H9 (cell line): ENCODE measurements at regions not wholly inside any gene's neighbourhood (a gene's known extent, or its start where the extent isn't known, plus 50 kb on each side); places are given as distances from the start of the nearest gene placed in this dataset.

Experiments
- DNase-seq: peaks from one replicate; pipeline ENCODE4 v3.0.0-alpha.2; 2017
- H2AFZ ChIP-seq: one replicate; pipeline ENCODE4 v1.6.1; 2013; ENCODE audit warnings: mild to moderate bottlenecking, low read length, control low read depth, moderate library complexity
- H2AK5ac ChIP-seq: 2 replicates; pipeline ENCODE4 v1.6.1; 2013; ENCODE audit warnings: low read length, control low read depth, mixed read lengths; ENCODE audit not compliant: insufficient read length
- H2BK120ac ChIP-seq: one replicate; pipeline ENCODE4 v1.6.1; 2013; ENCODE audit warnings: low read depth, mild to moderate bottlenecking, low read length, control low read depth, inconsistent platforms; ENCODE audit not compliant: poor library complexity, severe bottlenecking
- H2BK12ac ChIP-seq: 2 replicates; pipeline ENCODE4 v1.6.1; 2013; ENCODE audit warnings: low read length, control low read depth, mixed read lengths, low read depth; ENCODE audit not compliant: insufficient read length
- H2BK15ac ChIP-seq: 2 replicates; pipeline ENCODE4 v1.6.1; 2013; ENCODE audit warnings: low read depth, low read length, control low read depth
- H2BK20ac ChIP-seq: one replicate; pipeline ENCODE4 v1.6.1; 2013; ENCODE audit warnings: low read depth, mild to moderate bottlenecking, low read length, control low read depth, inconsistent platforms; ENCODE audit not compliant: poor library complexity, severe bottlenecking
- H2BK5ac ChIP-seq: 2 replicates; pipeline ENCODE4 v1.6.1; 2013; ENCODE audit warnings: low read length, control low read depth, mixed read lengths; ENCODE audit not compliant: insufficient read length
- H3K14ac ChIP-seq: 2 replicates; pipeline ENCODE4 v1.6.1; 2013; ENCODE audit warnings: low read length, control low read depth; ENCODE audit not compliant: insufficient read depth
- H3K18ac ChIP-seq: 2 replicates; pipeline ENCODE4 v1.6.1; 2013; ENCODE audit warnings: low read depth, mild to moderate bottlenecking, mixed read lengths, low read length, control low read depth; ENCODE audit not compliant: insufficient read length
- H3K23ac ChIP-seq: 2 replicates; pipeline ENCODE4 v1.6.1; 2013; ENCODE audit warnings: low read length, control low read depth, mixed read lengths, low read depth; ENCODE audit not compliant: insufficient read length
- H3K23me2 ChIP-seq: 2 replicates; pipeline ENCODE4 v1.6.1; 2013; ENCODE audit warnings: low read depth, mild to moderate bottlenecking, mixed read lengths, low read length, control low read depth; ENCODE audit not compliant: insufficient read length, poor library complexity, severe bottlenecking
- H3K27ac ChIP-seq: 2 replicates; pipeline ENCODE4 v1.5.1; 2013; ENCODE audit warnings: low read length, control low read depth, mixed read lengths, low read depth; ENCODE audit not compliant: insufficient read length
- H3K27me3 ChIP-seq: 2 replicates; pipeline ENCODE4 v1.6.1; 2013; ENCODE audit warnings: low read length, control low read depth, inconsistent platforms; ENCODE audit not compliant: insufficient read depth
- H3K4ac ChIP-seq: 2 replicates; pipeline ENCODE4 v1.6.1; 2013; ENCODE audit warnings: low read depth, mild to moderate bottlenecking, control low read depth, inconsistent platforms, low read length, moderate library complexity
- H3K4me1 ChIP-seq: 2 replicates; pipeline ENCODE4 v1.6.1; 2013; ENCODE audit warnings: low read length, control low read depth, inconsistent platforms; ENCODE audit not compliant: insufficient read depth
- H3K4me2 ChIP-seq: 2 replicates; pipeline ENCODE4 v1.6.1; 2013; ENCODE audit warnings: low read length, control low read depth, mixed read lengths; ENCODE audit not compliant: insufficient read length, insufficient read depth
- H3K56ac ChIP-seq: 2 replicates; pipeline ENCODE4 v1.6.1; 2013; ENCODE audit warnings: low read depth, mild to moderate bottlenecking, mixed read lengths, low read length, control low read depth; ENCODE audit not compliant: insufficient read length
- H3K79me1 ChIP-seq: 2 replicates; pipeline ENCODE4 v1.6.1; 2013; ENCODE audit warnings: low read depth, mild to moderate bottlenecking, moderate library complexity, low read length, control low read depth, inconsistent platforms; ENCODE audit not compliant: insufficient read depth, poor library complexity, severe bottlenecking
- H3K79me2 ChIP-seq: 2 replicates; pipeline ENCODE4 v1.6.1; 2013; ENCODE audit warnings: low read length, control low read depth, inconsistent platforms; ENCODE audit not compliant: insufficient read depth
- H3K9ac ChIP-seq: 2 replicates; pipeline ENCODE4 v1.6.1; 2013; ENCODE audit warnings: low read length, control low read depth, mixed read lengths; ENCODE audit not compliant: insufficient read length; ENCODE audit errors: extremely low read depth
- H3K9me3 ChIP-seq: one replicate; pipeline ENCODE4 v1.6.1; 2013; ENCODE audit warnings: low read depth, low read length, inconsistent platforms; ENCODE audit not compliant: control insufficient read depth
- H3T11ph ChIP-seq: one replicate; pipeline ENCODE4 v1.6.1; 2013; ENCODE audit warnings: mild to moderate bottlenecking, low read length, control low read depth, inconsistent platforms
- H4K20me1 ChIP-seq: one replicate; pipeline ENCODE4 v1.6.1; 2013; ENCODE audit not compliant: control insufficient read depth, insufficient read length, insufficient read depth
- H4K5ac ChIP-seq: 2 replicates; pipeline ENCODE4 v1.6.1; 2013; ENCODE audit warnings: low read depth, mild to moderate bottlenecking, mixed read lengths, low read length, control low read depth; ENCODE audit not compliant: insufficient read length
- H4K8ac ChIP-seq: replicated peaks from 2 replicates; pipeline ENCODE4 v1.6.1; 2013; ENCODE audit warnings: low read length, control low read depth, mixed read lengths, low read depth; ENCODE audit not compliant: insufficient read length
- H4K91ac ChIP-seq: 2 replicates; pipeline ENCODE4 v1.6.1; 2013; ENCODE audit warnings: low read depth, mild to moderate bottlenecking, moderate library complexity, mixed read lengths, low read length, control low read depth; ENCODE audit not compliant: insufficient read length
- H3K27ac Mint-ChIP-seq, 3 experiments: 2 replicates in 2 of 3; 3 replicates in 1 of 3; pipeline ENCODE4 v1.8.0; 2020 to 2021; ENCODE audit warnings: mixed read lengths in 3 of 3, mild to moderate bottlenecking in 1 of 3, moderate library complexity in 1 of 3
- H3K27me3 Mint-ChIP-seq: 2 replicates; pipeline ENCODE4 v1.8.0; 2021; ENCODE audit warnings: low read depth, mild to moderate bottlenecking, moderate library complexity, mixed read lengths
- H3K36me3 Mint-ChIP-seq, 3 experiments: 2 replicates in 2 of 3; 3 replicates in 1 of 3; pipeline ENCODE4 v1.8.0; 2020 to 2021; ENCODE audit warnings: low read depth in 3 of 3, mixed read lengths in 3 of 3; ENCODE audit not compliant: insufficient read depth in 1 of 3
- H3K4me1 Mint-ChIP-seq, 2 experiments: 2 replicates each; pipeline ENCODE4 v1.8.0; 2020; ENCODE audit warnings: mixed read lengths in 2 of 2
- H3K4me3 Mint-ChIP-seq, 2 experiments: 2 replicates in 1 of 2; 3 replicates in 1 of 2; pipeline ENCODE4 v1.8.0; 2020 to 2021; ENCODE audit warnings: mild to moderate bottlenecking in 2 of 2, mixed read lengths in 2 of 2, moderate library complexity in 1 of 2
- H3K9me3 Mint-ChIP-seq, 2 experiments: 2 replicates in 1 of 2; 3 replicates in 1 of 2; pipeline ENCODE4 v1.8.0; 2020; ENCODE audit warnings: mild to moderate bottlenecking in 2 of 2, mixed read lengths in 2 of 2, moderate library complexity in 1 of 2
- CTCF ChIP-seq: fragments of 200-600 bp; sonication (generic); conservative IDR thresholded peaks from 3 replicates; pipeline ENCODE4 v1.8.0; 2021; ENCODE audit warnings: antibody characterized with exemption, mild to moderate bottlenecking
- WGBS: extraction: QIAGEN DNeasy Blood & Tissue Kit; methylation state at CpG from one replicate; pipeline ENCODE4 v1.1.7; 2013; ENCODE audit warnings: missing lambda C conversion rate, low lambda C conversion rate, mixed read lengths; ENCODE audit not compliant: insufficient read length; ENCODE audit errors: extremely low coverage; 5-methylcytosine and 5-hydroxymethylcytosine counted together

GRCh38 chrX:134180601-134181274, 56.2 kb upstream of the CCDC160 start:
- Histone ChIP-seq H2BK15ac (no peak overlapping the region), H3K9ac (no peak overlapping the region), H2BK5ac (no peak overlapping the region), H2AK5ac (no peak overlapping the region), H3K14ac (no peak overlapping the region), H3K27me3 (no peaks in the 10 kb centered on the region), H3K4ac (no peak overlapping the region), H3K4me2 (peak overlapping the region; percentile 15), H2AFZ (no peak overlapping the region), H4K5ac (no peak overlapping the region), H3K18ac (no peak overlapping the region), H3K79me1 (no peaks in the 10 kb centered on the region), H3K23me2 (no peaks in the 10 kb centered on the region), H2BK120ac (no peak overlapping the region), H2BK20ac (no peak overlapping the region), H3K23ac (no peak overlapping the region), H3K9me3 (no peaks in the 10 kb centered on the region), H4K8ac (no peak overlapping the region), H4K20me1 (no peaks in the 10 kb centered on the region), H3K4me1 (peaks cover 8% of the 10 kb centered on the region; the same call in 1 of the 2 replicates), H3T11ph (no peak overlapping the region), H3K56ac (no peak overlapping the region), H3K79me2 (no peaks in the 10 kb centered on the region), H2BK12ac (no peak overlapping the region), H3K27ac (no peak overlapping the region), H4K91ac (no peak overlapping the region)
- H3K36me3 Mint-ChIP-seq: peaks cover 0 to 2% (median 0%) of the 10 kb centered on the region in 3 experiments; a peak in 1 of 7 replicates
- peaks cover 0 to 27% of the 10 kb centered on the region in 2 experiments; a peak in 2 of 5 replicates for H3K9me3 Mint-ChIP-seq
- H3K27ac Mint-ChIP-seq: peak overlapping the region in 2 of 3 experiments; percentile 80 to 93; a peak in 5 of 7 replicates
- no CpG with 5 or more reads among the region's 4 CpGs for WGBS
- no peak for TF ChIP-seq CTCF
- H3K4me3 Mint-ChIP-seq: peak overlapping the region in 1 of 2 experiments; percentile 55; a peak in 3 of 5 replicates
- H3K4me1 Mint-ChIP-seq: peaks cover 41 to 64% of the 10 kb centered on the region in 2 experiments
- peaks cover 6% of the 10 kb centered on the region for H3K27me3 Mint-ChIP-seq
- DNase-seq: no peak
